Neural progenitor cell (in vitro differentiated cells): ENCODE measurements at regions not wholly inside any gene's neighbourhood (a gene's known extent, or its start where the extent isn't known, plus 50 kb on each side); places are given as distances from the start of the nearest gene placed in this dataset.

Experiments used
- DNase-seq: peaks from one replicate; pipeline ENCODE4 v3.0.0-alpha.2; 2016; ENCODE audit warnings: low spot score
- H2AFZ ChIP-seq: fragments of 200-600 bp; sonication (generic); replicated peaks from 2 replicates; pipeline ENCODE4 v1.6.1; 2016; ENCODE audit warnings: antibody characterized with exemption
- H3F3A ChIP-seq: fragments of 200-600 bp; sonication (generic); 2 replicates; pipeline ENCODE4 v1.6.1; 2016; ENCODE audit warnings: antibody characterized with exemption, low read depth
- H3K27ac ChIP-seq: fragments of 200-600 bp; sonication (generic); 2 replicates; pipeline ENCODE4 v1.5.1; 2016; ENCODE audit warnings: mild to moderate bottlenecking
- H3K27me3 ChIP-seq: fragments of 200-600 bp; sonication (generic); 2 replicates; pipeline ENCODE4 v1.6.1; 2016; ENCODE audit warnings: mild to moderate bottlenecking, moderate library complexity
- H3K36me3 ChIP-seq: fragments of 200-600 bp; sonication (generic); 2 replicates; pipeline ENCODE4 v1.5.1; 2016
- H3K4me1 ChIP-seq: fragments of 200-600 bp; sonication (generic); 2 replicates; pipeline ENCODE4 v1.6.1; 2016; ENCODE audit warnings: mixed run types
- H3K4me2 ChIP-seq: fragments of 200-600 bp; sonication (generic); 2 replicates; pipeline ENCODE4 v1.6.1; 2016
- H3K4me3 ChIP-seq: fragments of 200-600 bp; sonication (generic); 2 replicates; pipeline ENCODE4 v1.5.1; 2016
- H3K79me2 ChIP-seq: fragments of 200-600 bp; sonication (generic); 2 replicates; pipeline ENCODE4 v1.6.1; 2016; ENCODE audit warnings: low read depth
- H3K9ac ChIP-seq: fragments of 200-600 bp; sonication (generic); 2 replicates; pipeline ENCODE4 v1.6.1; 2016
- H3K9me3 ChIP-seq: fragments of 200-600 bp; sonication (generic); 2 replicates; pipeline ENCODE4 v1.5.1; 2016; ENCODE audit warnings: low read depth
- H4K20me1 ChIP-seq: fragments of 200-600 bp; sonication (generic); 2 replicates; pipeline ENCODE4 v1.6.1; 2016; ENCODE audit warnings: low read depth
- H3K27ac Mint-ChIP-seq: 3 replicates; pipeline ENCODE4 v1.8.0; 2021; ENCODE audit warnings: mixed read lengths
- H3K27me3 Mint-ChIP-seq: 2 replicates; pipeline ENCODE4 v1.8.0; 2022; ENCODE audit warnings: low read depth, mild to moderate bottlenecking, inconsistent platforms, moderate library complexity, mixed read lengths; ENCODE audit not compliant: insufficient read depth
- H3K36me3 Mint-ChIP-seq: 3 replicates; pipeline ENCODE4 v1.8.0; 2021; ENCODE audit warnings: mixed read lengths
- H3K4me1 Mint-ChIP-seq: 3 replicates; pipeline ENCODE4 v1.8.0; 2021; ENCODE audit warnings: mixed read lengths
- H3K4me3 Mint-ChIP-seq: 3 replicates; pipeline ENCODE4 v1.8.0; 2021; ENCODE audit warnings: mild to moderate bottlenecking, moderate library complexity, mixed read lengths
- H3K9me3 Mint-ChIP-seq: 3 replicates; pipeline ENCODE4 v1.8.0; 2020; ENCODE audit warnings: mixed read lengths
- EZH2 ChIP-seq: fragments of 200-600 bp; sonication (generic); IDR thresholded peaks from 2 replicates; pipeline ENCODE4 v1.6.1; 2017; ENCODE audit warnings: antibody characterized with exemption, mild to moderate bottlenecking, moderate library complexity
- EZH2phosphoT487 ChIP-seq: fragments of 200-600 bp; sonication (generic); IDR thresholded peaks from 2 replicates; pipeline ENCODE4 v1.6.1; 2017; ENCODE audit warnings: antibody characterized with exemption
- TF ChIP-seq, protein P1 (sequence below): fragments of 200-600 bp; sonication (generic); IDR thresholded peaks from 2 replicates; pipeline ENCODE4 v1.5.1; 2017; ENCODE audit warnings: antibody characterized with exemption, mild to moderate bottlenecking

DNA sequence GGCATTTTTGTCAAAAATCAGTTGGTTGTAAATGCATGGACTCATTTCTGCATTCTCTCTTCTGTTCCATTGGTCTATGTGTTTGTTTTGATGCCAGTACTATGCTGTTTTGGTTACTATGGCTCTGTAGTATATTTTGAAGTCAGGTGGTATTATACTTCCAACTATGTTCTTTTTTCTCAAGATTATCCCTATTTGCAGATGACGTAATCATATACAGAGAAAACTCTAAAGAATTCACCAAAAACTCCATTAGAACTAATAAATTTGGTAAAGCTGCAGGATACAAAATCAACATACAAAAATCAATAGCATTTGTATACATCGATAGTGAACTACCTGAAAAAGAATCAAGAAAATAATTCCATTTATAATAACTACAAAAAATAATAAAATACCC is 253.1 kb upstream of the NEGR1 start:
- Histone ChIP-seq H3K9ac (no peak overlapping the region), H4K20me1 (no peaks in the 10 kb centered on the region), H3K9me3 (no peaks in the 10 kb centered on the region), H3K36me3 (no peaks in the 10 kb centered on the region), H3F3A (no peaks in the 10 kb centered on the region), H3K27me3 (no peaks in the 10 kb centered on the region), H3K4me1 (no peaks in the 10 kb centered on the region), H2AFZ (no peak overlapping the region), H3K27ac (no peak overlapping the region), H3K4me2 (no peak overlapping the region), H3K4me3 (no peak overlapping the region), H3K79me2 (no peaks in the 10 kb centered on the region)
- no peaks in the 10 kb centered on the region for H3K4me1 Mint-ChIP-seq
- peaks cover 2% of the 10 kb centered on the region for H3K27me3 Mint-ChIP-seq
- no peak overlapping the region for H3K4me3 Mint-ChIP-seq
- H3K27ac Mint-ChIP-seq = no peak overlapping the region
- no peak for DNase-seq
- no peaks in the 10 kb centered on the region for H3K36me3 Mint-ChIP-seq
- no peaks in the 10 kb centered on the region for H3K9me3 Mint-ChIP-seq
- TF ChIP-seq, protein P1, sequence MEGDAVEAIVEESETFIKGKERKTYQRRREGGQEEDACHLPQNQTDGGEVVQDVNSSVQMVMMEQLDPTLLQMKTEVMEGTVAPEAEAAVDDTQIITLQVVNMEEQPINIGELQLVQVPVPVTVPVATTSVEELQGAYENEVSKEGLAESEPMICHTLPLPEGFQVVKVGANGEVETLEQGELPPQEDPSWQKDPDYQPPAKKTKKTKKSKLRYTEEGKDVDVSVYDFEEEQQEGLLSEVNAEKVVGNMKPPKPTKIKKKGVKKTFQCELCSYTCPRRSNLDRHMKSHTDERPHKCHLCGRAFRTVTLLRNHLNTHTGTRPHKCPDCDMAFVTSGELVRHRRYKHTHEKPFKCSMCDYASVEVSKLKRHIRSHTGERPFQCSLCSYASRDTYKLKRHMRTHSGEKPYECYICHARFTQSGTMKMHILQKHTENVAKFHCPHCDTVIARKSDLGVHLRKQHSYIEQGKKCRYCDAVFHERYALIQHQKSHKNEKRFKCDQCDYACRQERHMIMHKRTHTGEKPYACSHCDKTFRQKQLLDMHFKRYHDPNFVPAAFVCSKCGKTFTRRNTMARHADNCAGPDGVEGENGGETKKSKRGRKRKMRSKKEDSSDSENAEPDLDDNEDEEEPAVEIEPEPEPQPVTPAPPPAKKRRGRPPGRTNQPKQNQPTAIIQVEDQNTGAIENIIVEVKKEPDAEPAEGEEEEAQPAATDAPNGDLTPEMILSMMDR = no peak
- TF ChIP-seq EZH2 = no peak
- TF ChIP-seq EZH2phosphoT487 = no peak

DNA sequence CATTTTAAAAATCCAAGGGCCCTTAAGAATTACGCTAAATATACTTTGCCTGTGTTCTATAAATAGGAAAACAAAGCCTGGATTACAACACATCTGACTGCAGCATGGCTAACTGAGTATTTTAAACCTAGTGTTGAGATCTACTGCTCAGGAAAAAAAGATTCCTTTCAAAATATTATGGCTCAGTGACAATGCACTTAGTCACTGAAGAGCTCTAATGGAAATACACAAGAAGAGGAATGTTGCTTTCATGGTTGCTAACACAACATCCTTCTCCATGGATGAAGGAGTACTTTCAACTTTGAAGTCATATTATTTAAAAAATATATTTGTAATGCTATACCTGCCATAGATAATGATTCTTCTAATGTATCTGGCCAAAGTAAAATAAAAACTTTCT is 248.3 kb upstream of the NEGR1 start:
- no peaks in the 10 kb centered on the region for H4K20me1 ChIP-seq
- H2AFZ ChIP-seq = no peak overlapping the region
- no peaks in the 10 kb centered on the region for H3K4me1 ChIP-seq
- no peak overlapping the region for H3K4me3 Mint-ChIP-seq
- DNase-seq = no peak
- H3F3A ChIP-seq = no peaks in the 10 kb centered on the region
- H3K4me1 Mint-ChIP-seq = no peaks in the 10 kb centered on the region
- H3K27ac Mint-ChIP-seq = no peak overlapping the region
- H3K27ac ChIP-seq = no peak overlapping the region
- H3K36me3 Mint-ChIP-seq = no peaks in the 10 kb centered on the region
- H3K79me2 ChIP-seq = no peaks in the 10 kb centered on the region
- H3K4me2 ChIP-seq = no peak overlapping the region
- no peaks in the 10 kb centered on the region for H3K9me3 Mint-ChIP-seq
- H3K9ac ChIP-seq = no peak overlapping the region
- TF ChIP-seq EZH2 (no peak), EZH2phosphoT487 (no peak)
- TF ChIP-seq, protein P1 = no peak
- no peaks in the 10 kb centered on the region for H3K27me3 ChIP-seq
- no peaks in the 10 kb centered on the region for H3K36me3 ChIP-seq
- H3K4me3 ChIP-seq = no peak overlapping the region
- no peaks in the 10 kb centered on the region for H3K27me3 Mint-ChIP-seq
- no peaks in the 10 kb centered on the region for H3K9me3 ChIP-seq

DNA sequence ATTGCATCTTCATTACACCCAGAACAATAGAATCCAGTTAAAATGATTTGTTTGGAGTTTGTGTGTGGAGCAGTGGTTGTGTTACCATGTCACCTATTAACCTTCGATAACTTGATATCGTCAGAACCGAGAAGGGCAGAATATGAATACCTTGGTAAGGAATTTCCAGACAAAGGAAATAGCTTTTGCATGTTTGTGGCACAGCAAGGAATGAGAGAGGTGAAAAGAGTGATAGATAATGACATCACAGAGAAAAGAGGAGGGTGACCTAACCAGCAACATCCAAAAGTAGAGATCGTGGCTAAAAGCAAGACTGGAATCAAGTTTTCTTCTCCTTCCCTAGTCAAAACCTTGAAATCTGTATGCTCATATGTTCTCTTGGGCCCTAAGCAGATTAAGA is 244.6 kb upstream of the NEGR1 start:
- H3K27me3 Mint-ChIP-seq = no peaks in the 10 kb centered on the region
- Histone ChIP-seq H3F3A (no peaks in the 10 kb centered on the region), H3K4me2 (no peak overlapping the region), H3K4me1 (no peaks in the 10 kb centered on the region), H3K4me3 (no peak overlapping the region), H3K9me3 (no peaks in the 10 kb centered on the region), H2AFZ (no peak overlapping the region), H3K79me2 (no peaks in the 10 kb centered on the region), H3K27me3 (no peaks in the 10 kb centered on the region), H3K27ac (no peak overlapping the region), H4K20me1 (no peaks in the 10 kb centered on the region), H3K36me3 (no peaks in the 10 kb centered on the region), H3K9ac (no peak overlapping the region)
- TF ChIP-seq EZH2 (no peak), EZH2phosphoT487 (no peak)
- TF ChIP-seq, protein P1 = no peak
- no peak for DNase-seq
- no peak overlapping the region for H3K27ac Mint-ChIP-seq
- no peak overlapping the region for H3K4me3 Mint-ChIP-seq
- H3K36me3 Mint-ChIP-seq = no peaks in the 10 kb centered on the region
- no peaks in the 10 kb centered on the region for H3K4me1 Mint-ChIP-seq
- H3K9me3 Mint-ChIP-seq = no peaks in the 10 kb centered on the region

DNA sequence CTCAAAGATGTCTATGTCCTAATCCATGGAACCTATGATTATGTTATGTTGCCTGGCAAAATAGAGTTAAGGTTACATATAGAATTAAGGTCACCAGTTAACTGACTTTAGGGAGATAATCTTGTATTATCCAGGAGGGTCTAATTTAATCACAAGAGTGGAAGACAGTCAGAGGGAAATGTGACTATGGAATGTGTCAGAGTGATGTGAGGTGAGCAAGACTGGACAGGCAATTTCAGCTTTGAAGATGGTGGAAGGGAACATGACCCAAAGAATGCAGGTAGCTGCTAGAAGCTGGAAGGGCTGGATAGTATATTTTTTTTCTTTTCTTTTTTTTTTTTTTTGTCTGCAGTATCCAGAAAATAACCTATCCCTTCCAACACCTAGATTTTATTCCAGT is 241.7 kb upstream of the NEGR1 start:
- Histone ChIP-seq H3K4me3 (no peak overlapping the region), H3K79me2 (no peaks in the 10 kb centered on the region), H3K27me3 (no peaks in the 10 kb centered on the region), H3F3A (no peaks in the 10 kb centered on the region), H3K36me3 (no peaks in the 10 kb centered on the region), H3K9me3 (no peaks in the 10 kb centered on the region), H4K20me1 (no peaks in the 10 kb centered on the region), H3K9ac (no peak overlapping the region), H3K27ac (no peak overlapping the region), H2AFZ (no peak overlapping the region), H3K4me1 (no peaks in the 10 kb centered on the region), H3K4me2 (no peak overlapping the region)
- no peak overlapping the region for H3K4me3 Mint-ChIP-seq
- H3K27me3 Mint-ChIP-seq = no peaks in the 10 kb centered on the region
- H3K27ac Mint-ChIP-seq = no peak overlapping the region
- H3K36me3 Mint-ChIP-seq = no peaks in the 10 kb centered on the region
- DNase-seq = no peak
- H3K9me3 Mint-ChIP-seq = no peaks in the 10 kb centered on the region
- TF ChIP-seq EZH2 (no peak), EZH2phosphoT487 (no peak)
- TF ChIP-seq, protein P1 = no peak
- no peaks in the 10 kb centered on the region for H3K4me1 Mint-ChIP-seq
